NCI-H187 (cell line): ENCODE measurements at regions not wholly inside any gene's neighbourhood (a gene's known extent, or its start where the extent isn't known, plus 50 kb on each side); places are given as distances from the start of the nearest gene placed in this dataset.

Source experiments
- DNase-seq, 2 experiments: peaks; one replicate each; lab custom pipeline; 2025; lab: John Stamatoyannopoulos, UW

DNA sequence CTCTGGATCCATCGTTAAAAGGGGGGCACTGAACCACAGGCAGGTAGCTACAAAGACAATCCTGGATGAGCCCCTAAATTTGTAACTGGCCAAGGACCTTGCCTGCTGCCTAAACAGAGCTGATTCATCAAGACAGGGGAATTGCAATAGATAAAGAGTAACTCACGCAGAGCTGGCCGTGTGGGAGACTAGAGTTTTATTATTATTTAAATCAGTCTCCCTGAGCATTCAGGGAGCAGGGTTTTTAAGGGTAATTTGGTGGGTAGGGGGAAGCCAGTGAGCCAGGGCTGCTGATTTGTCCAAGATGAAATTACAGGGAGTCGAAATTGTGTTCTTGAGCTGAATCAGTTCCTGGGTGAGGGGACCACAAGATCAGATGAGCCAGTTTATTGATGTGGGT is 885.1 kb upstream of the CADM2 start:
- DNase-seq, result no peak

DNA sequence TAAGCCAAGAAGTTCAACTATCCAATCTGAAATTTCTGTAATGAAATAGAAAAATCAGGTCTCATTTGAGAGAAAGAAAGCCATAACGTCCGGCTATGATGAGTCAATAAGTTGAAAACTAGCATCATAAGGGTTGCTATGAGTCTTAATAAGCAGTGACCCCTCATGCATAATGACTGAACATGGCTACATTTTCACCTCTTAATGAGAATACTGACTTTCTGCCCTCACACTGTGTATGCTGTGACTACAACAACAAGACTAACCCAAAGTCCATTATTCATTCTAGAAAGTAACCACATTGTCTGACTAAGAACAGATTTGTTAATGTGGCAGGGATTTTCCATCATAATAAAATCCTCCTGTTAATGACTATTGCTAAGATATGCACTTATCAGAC is 884.0 kb upstream of the CADM2 start:
- no peak for DNase-seq

DNA sequence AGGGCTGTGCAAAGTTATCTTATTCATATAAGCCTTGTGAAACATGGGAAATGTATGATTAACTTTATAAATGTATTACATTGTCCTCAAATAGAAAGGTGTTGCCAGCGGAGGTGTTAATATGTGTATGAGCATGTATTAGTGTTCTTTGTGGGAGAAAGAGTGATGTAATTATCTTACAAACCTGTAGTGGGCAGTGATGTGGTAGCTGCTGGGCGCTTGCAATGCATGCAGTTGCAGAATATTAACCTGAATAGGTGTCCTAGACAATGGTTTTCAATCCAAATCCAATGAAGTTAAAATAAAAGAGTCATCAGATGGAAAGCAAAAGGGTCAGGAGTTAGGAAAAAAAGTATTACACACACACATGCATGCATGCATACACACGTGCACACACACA is 881.3 kb upstream of the CADM2 start:
- DNase-seq, result no peak

DNA sequence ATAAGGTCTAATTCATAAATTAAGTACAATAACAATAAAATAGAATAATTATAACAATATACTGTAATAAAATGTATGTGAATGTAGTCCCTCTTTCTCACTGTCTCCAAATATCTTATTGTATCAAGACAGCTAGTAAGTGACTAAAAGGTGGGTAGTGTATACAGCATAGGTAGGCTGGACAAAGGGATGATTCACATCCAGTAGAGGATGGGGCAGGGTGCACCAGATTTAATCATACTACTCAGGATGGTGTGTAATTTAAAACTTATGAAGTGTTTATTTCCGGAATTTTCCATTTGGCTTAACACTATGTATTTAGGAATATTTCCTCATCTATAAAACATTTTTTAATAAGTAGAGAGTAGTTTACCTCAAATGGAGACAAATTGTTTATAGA is 876.1 kb upstream of the CADM2 start:
- no peak for DNase-seq

- DNase-seq, result no peak
Observed at GRCh38 chr3:84092907-84093306, 865.9 kb upstream of the CADM2 start.

- no peak for DNase-seq
Observed at GRCh38 chr3:84096188-84096587, 862.6 kb upstream of the CADM2 start.

GRCh38 chr3:84100861-84101260 is 857.9 kb upstream of the CADM2 start:
- no peak for DNase-seq

DNA sequence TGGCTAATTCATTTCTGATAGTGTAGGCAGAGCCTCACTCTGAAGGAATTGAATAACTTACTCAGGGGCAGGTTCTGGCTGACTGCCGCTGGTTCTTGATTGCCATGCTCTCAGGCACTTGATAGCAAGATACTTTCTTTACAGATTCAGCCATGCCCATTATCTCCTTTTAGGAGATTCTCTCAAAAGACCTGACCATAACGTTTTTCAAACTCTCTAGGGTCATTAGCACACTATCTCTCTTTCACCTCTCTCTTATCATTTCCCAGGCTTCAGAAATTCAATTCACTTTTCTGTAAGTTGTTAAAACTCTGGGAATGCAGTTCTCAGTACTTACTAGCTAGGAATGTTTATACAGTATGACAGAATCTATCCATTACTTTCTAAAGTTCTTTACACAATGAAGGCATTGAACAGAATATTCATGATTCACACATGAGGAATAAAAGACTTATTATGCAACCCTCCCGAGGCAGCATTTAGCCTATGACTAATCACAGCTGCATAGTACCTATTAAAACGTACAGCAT is 850.3 kb upstream of the CADM2 start:
- DNase-seq, result no peak

GRCh38 chr3:84109911-84110310 is 848.9 kb upstream of the CADM2 start:
- DNase-seq, result no peak

GRCh38 chr3:84110787-84111186 is 848.0 kb upstream of the CADM2 start:
- DNase-seq, result no peak

- DNase-seq, result no peak
Observed at GRCh38 chr3:84125201-84125721, 833.5 kb upstream of the CADM2 start.

GRCh38 chr3:84125760-84126159 is 833.0 kb upstream of the CADM2 start:
- DNase-seq, result no peak

DNA sequence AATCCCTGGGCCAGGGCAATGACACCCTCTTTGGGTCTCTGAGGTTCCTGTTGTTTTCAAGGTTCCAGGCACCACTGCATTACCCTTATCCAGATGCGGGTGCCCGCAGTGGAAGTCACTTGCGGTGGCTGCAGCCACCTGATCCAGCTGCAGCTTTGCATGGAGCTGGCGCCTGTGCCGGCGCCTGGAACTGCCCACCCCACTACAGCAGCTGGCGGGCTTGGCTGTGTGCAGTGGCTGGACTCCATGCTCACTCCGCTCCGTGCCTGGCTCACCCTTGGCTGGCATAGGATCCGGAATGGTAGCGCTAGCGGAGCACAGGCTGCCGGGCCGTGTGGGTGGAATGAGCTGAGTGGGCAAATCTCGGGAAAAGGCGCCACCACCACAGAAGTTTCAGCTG is 832.6 kb upstream of the CADM2 start:
- no peak for DNase-seq

GRCh38 chr3:84128024-84128423 is 830.8 kb upstream of the CADM2 start:
- no peak for DNase-seq

DNA sequence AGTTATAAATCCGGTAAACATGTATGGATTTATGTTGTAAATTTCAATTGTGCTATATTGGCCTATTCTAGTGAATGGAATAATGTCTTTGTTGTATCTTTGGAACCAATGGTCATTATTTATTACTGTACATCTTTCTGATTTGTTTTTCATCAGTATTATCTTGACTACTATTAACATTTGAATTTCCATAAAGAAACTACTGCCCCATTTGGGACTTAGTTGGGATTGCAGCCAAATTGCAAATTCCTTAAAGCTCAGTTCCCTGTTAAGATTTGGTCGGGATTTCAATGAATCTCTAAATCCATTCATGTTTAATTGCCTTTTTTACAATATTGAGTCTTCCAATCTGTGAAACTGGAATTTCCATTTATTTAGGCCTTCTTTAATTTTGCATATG is 822.4 kb upstream of the CADM2 start:
- no peak for DNase-seq

GRCh38 chr3:84140631-84141030 is 818.2 kb upstream of the CADM2 start:
- DNase-seq, result no peak

DNA sequence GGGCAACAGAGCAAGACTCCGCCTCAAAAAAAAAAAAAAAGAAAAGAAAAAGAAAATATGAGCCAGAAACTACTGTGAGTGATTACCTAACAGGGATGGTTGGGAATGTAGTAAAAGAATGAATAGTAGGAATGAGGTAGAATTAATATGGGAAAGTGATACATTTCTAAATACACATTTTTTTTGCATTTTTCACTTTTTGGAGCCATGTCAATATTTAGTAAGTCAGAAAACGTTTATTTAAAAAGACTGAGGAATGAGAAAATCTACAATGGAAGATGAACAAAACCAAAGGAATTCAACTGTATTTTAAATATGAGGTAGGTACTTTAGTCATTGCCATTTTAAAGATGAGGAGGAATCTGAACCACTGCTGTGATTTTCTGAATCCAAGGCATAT is 817.2 kb upstream of the CADM2 start:
- DNase-seq, result no peak

DNA sequence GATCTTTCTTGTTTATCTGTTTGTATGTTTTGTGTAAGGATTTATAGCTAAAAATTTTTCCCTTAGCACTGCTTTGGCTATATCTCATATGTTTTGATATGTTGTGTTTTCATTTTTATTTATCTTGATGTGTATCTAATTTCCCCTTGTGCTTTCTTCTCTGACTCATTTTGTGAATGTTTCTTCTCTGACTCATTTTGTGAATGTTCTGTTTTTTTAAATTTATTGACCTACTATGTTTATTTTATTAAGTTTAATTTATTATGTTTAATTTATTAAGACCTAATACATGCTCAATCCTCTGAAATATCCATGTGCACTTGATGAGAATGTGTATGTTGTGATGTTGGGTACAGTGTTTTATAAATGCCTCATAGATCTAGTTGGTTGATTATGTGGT is 793.5 kb upstream of the CADM2 start:
- DNase-seq, result no peak

DNA sequence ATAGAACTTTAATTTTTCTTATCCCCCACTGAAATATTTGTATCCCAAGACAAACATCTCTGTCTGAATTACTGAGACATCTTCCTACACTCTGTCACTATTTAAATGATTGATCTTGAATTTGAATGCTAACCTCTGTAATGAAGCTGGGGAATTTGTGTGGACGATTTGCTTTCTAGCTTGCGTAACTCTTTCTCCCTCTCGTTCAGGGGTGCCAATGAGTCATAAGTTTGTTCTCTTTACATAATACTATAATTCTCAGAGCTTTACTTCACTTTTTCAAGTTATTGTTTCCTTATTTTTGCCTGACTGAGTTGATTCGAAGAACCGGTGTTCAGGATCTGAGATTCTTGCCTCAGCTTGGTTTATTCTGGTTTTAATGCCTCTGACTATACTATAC is 783.3 kb upstream of the CADM2 start:
- no peak for DNase-seq

- no peak for DNase-seq
Observed at GRCh38 chr3:84184937-84185336, 773.9 kb upstream of the CADM2 start.

DNA sequence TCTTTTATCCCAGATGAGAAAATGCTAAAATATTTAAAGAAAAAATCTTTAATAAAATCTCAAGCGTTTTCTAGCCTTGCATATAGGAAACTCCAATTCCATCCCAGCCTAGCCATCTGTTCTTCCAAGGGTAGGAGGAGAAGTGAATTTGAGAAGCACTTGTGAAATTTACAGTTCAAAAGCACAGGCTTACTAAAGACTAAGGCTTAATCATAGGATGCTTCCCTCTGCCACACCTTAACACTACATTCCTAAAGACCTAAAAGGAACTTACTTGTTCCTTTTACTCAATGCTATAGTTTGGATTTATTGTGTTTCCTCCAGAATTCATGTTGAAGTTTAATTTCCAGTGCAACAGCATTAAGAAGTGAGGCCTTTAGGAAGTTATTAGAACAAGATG is 764.8 kb upstream of the CADM2 start:
- DNase-seq, result no peak

GRCh38 chr3:84209474-84209873 is 749.3 kb upstream of the CADM2 start:
- no peak for DNase-seq

DNA sequence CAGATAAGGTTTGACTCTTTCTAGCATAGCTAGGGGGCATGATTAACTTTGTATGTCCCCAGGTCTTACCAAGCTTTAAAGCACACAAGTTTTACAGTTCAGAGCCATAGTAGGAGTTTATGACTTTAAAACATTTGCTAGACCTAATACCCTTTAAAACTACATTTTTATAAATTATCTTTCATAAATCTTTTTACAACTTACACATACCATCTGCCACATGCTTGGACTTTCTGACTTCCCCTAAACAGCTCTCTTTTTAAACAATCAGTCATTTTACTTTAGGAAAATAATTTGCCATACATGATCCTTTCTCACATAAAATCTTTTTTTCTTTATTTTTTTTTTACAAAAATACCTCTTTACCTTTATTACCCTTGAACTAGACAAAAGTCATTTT is 735.3 kb upstream of the CADM2 start:
- DNase-seq, result no peak

GRCh38 chr3:84224262-84224661 is 734.5 kb upstream of the CADM2 start:
- no peak for DNase-seq

GRCh38 chr3:84236261-84236660 is 722.5 kb upstream of the CADM2 start:
- DNase-seq, result no peak
